ENCODE measurements at regions not wholly inside any gene's neighbourhood (a gene's known extent, or its start where the extent isn't known, plus 50 kb on each side); places are given as distances from the start of the nearest gene placed in this dataset.

DNA sequence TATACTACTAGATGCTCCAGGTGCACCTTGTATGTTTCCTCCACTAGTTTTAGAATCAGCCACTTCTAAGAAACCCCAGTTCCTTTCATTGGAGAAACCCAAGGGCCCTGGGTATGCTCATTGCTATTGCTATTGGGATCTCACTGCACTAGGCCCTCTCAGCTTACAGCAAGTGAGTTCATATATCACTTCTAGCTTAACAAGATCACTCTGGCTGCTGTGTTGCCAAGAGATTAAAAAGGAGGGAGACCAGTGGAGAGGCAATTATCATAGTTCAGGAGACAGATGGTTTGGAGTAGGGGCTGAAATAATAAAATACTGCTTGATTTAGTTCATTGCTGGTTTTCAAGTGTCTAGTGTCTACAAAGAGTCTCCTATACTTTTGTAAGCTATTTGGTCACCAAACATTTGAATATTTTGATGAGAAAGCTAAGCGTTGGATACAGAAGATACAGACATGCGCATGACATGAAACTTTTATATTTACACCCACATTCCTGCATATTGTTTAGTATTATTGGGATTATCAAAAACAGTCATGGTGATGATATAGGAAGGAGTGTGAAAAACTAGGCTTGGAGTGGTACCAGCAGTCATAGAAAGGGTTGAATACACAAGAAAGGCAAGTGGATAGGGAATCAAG is 671.9 kb downstream of the ADGRL2 start:
- intact Hi-C loops (cut with micrococcal nuclease), result no loop called here

DNA sequence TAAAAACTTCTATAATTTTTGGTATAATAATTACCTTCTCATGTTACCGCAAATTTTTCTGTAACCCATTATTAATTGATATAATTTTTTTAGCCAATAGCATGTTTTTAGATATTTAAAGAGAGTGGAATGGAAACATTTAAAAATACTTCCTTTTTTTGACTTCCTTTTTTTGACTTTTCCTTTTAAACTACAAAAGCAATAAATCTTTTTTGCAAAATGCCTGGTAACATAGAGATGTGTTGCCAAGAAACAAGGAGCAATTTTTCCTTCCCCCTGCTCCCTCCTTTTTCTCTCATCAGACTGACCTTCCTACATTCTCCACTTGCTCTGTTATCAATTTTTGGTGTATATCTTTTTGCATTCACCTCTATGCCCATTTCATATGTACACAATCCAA is 666.2 kb downstream of the ADGRL2 start:
- intact Hi-C loops (cut with micrococcal nuclease), result no loop called here

DNA sequence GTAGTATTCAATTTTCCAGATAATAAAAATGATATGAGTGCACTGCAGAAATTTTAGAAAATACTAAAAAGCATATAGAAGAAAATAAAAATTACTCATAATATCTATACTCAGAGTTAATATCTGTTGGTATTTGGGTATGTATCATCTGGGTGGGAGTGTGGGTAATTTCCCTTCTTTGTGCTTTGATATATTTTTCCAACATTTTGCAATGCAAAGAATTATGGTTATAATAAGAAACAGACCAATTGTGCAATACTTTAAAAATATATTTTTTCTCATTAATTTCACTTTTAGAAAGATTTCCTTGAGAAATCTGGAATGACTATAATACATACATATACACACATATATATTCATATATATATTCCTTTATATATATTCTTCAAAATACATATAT is 665.7 kb downstream of the ADGRL2 start:
- intact Hi-C loops (cut with micrococcal nuclease), result no loop called here

DNA sequence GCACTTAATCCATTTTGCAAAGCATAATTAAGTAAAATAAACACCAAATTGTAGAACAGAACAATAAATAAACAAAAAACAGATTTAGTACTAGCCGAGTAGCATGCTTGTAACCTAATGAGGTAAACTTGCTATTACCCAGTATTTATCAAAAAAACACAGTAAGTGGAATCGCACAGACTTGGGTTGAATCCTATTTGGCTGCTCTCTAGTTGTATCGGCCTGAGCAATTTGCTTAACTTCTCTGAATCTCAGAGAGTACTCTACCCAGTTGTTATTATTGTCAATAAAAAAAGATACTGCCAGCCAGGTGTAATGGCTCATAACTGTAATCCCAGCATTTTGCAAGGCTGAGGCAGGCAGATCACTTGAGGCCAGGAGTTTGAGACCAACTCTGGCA is 664.3 kb downstream of the ADGRL2 start:
- intact Hi-C loops (cut with micrococcal nuclease), result no loop called here

DNA sequence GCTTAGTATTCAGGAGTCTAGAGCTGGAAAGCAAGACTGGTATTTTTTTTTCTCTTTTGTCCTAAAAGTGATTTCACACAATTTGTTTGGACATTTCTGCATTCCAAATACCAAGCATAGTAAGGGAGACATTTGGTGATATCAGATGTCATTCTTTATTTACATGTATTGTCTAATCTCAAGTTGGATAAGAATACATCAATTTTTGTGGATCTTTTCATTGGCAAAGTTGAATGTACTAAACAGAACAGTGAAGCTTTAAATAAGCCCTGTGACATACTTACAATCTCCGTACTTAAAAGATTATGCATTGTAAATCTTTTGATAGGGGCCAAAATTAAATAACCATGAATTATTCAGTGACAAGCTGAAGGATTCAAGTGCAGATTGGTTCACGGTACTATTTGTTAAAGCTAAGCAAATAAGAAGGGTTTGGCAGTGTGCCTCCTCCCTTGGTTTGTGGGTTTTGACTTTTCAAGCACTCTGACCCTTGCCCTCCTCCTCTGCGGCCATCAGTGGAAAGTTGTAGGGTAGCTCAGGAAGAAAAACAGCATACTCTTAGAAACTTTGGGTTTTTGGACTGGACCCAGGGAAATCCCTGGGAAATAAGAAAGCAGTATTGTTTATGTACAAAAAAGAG is 663.7 kb downstream of the ADGRL2 start:
- intact Hi-C loops (cut with micrococcal nuclease), result no loop called here

DNA sequence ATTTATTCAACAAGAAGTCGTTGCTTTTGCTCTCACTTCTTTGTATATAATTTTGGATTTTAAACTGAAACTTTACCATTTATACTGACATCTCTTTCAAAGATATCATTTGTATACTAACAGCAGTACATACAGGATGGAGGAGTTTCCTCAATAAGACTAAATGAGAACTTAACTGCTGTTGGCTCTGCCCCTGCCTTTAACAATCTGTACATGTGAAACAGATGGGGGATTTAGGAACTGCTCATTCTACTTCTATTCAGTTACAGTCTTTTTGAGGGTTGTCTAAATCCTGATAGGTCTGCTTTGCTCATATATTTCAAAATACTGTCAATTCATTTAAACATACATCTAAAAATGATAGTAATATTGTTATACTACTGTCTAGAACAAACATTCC is 663.2 kb downstream of the ADGRL2 start:
- intact Hi-C loops (cut with micrococcal nuclease), result no loop called here

DNA sequence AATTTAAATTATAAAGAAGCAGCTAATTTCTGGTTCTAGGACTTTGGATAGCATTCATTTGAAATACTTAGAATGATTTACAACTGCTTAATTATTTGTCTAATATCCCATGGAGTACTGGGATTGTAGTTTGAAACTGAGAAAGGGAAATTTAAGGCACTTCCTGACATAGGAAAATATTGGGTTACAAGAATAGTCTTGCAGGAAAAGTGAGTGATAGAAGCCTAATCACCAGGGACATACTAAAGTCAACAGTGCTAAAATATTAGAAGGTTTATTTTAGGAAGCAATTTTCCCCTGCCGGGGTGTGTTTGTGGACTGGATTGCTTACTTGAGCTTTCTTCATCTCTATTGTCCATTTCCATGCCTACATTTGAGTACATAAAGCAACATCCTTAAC is 661.6 kb downstream of the ADGRL2 start:
- intact Hi-C loops (cut with micrococcal nuclease), result no loop called here

DNA sequence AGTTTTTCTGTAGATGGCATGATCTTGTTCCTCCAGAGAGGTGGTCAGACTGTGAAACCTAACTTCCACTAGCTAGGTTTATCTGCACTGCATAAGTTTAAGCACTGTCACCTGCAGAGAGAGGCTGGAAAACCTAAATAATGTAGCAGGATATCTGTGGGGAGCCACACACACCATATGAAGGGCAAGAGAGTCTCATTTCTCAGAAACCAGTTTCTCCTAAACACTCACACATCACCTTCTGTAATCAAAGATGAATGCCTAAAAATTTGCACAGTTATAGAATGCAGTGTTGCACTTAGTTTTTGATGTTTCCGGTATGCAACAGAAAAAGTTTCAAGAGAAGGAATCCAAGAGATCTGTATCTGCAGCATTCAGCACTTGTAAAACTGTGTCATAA is 654.6 kb downstream of the ADGRL2 start:
- intact Hi-C loops (cut with micrococcal nuclease), result no loop called here

DNA sequence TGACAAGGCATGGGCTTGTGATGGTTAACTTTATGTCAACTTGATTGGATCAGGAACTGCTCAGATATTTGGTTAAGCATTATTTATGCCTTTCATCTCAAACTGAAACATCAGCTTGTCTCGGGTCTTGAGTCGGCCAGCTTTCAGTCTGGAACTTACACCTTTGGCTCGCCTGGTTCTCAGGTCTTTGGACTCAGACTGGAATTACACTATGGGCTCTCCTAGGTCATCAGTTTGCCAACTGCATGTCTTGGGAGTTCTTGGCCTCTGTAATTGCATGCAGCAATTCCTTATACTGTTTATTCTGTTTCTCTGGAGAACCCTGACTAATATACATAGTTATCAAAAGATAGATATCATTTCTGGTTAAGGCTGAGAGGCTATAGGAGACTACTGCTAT is 653.7 kb downstream of the ADGRL2 start:
- intact Hi-C loops (cut with micrococcal nuclease), result no loop called here

DNA sequence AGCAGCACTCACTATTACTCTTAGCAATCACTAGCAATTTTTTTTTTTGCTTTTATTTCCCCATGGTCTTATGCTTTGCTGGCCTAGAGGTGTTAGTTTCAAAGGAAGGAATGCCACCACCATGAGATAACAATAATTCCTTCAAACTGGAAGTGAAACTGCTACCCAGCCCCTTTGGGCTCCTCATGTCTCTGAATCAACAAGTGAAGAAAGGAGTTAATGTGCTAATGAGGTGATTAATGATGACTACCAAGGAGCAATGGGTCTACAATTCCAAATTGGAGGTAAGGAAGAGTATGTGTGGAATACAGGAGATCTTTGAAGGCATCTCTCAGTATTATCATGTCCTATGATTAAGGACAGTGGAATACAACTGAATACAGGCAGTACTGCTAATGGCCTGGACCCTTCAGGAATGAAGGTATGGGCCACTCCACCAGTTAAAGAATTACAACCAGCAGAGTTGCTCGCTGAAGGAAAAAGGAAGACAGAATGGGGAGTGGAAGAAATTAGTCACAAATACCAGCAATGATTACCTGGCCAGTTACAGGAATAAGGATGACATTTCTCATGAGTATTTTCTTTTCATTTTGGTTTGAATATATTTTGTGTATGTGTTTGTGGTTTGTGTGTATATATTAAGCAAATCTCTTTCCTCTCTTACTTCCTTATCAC is 652.9 kb downstream of the ADGRL2 start:
- intact Hi-C loops (cut with micrococcal nuclease), result no loop called here

DNA sequence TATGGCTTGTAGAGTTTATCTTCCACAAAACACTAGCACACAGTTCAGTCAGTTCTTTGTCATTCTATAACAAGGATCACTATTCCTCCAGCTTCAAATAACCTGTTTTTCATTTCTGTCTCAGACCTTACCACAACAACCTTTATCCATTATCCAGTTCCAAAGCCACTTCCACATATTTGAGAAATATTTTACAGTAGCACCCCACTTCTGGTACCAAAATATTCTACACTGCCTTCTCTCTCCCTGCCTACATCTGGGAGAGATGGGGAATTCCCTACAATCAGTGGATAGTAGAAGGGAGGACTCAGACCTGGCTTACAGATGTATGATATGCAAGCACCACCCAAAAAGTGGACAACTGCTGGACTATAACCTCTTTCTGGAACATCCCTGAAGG is 651.4 kb downstream of the ADGRL2 start:
- intact Hi-C loops (cut with micrococcal nuclease), result no loop called here

DNA sequence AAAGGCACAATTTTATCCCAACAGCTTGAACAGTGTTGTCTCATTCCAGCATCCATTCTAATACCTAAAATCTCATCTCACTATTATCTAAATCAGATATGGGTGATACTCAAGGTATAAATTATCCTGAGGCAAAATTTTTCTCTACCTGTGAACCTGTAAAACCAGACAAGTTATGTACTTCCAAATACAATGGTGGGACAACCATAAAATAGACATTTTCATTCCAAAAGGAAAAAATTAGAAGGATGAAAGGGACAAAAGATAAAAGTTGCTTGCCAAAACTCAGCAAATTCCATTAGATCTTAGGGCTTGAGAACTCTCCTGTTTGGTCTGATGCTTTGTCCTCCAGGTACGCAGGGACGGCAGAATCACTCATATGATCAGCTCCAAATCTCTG is 650.5 kb downstream of the ADGRL2 start:
- intact Hi-C loops (cut with micrococcal nuclease), result no loop called here

DNA sequence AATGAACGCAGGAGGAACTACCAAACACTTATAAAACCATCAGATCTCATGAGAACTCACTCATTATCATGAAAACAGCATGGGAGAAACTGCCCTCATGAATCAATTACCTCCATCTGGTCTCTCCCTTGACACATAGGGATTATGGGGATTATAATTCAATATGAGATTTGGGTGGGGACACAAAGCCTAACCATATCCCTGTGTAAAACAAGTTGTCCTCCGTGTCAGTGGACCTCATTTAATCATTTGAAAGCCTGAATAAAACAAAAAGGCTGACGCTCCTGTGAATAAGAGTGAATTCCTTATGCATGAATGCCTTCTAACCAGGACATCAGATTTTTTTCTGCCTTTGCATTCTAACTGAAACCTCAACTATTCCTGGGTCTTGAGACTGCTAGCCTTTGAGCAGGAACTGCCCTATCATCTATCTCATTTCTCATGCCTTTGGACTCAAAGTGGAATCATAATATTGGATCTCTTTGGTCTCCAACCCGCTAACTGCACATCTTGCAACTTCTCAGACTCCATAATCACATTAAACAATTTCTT is 648.8 kb downstream of the ADGRL2 start:
- intact Hi-C loops (cut with micrococcal nuclease), result no loop called here

DNA sequence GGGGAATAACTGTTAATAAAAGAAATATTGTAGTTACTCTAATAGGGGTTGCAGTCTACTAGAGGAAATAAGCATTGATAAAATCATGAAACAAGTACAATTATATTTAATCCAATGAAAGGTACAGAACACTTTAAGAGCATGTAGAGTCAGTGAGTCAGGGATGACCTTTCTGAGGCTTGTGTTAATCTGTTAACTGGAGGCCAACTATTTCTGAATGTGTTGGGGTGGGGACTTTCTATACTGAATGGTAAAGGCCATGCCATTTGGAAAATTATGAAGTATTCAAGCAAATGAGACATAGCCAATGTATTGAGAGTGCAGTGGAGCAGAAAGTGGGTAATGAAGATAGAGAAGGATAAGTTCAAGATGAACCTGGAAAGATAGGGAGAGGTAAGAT is 646.2 kb downstream of the ADGRL2 start:
- intact Hi-C loops (cut with micrococcal nuclease), result no loop called here

DNA sequence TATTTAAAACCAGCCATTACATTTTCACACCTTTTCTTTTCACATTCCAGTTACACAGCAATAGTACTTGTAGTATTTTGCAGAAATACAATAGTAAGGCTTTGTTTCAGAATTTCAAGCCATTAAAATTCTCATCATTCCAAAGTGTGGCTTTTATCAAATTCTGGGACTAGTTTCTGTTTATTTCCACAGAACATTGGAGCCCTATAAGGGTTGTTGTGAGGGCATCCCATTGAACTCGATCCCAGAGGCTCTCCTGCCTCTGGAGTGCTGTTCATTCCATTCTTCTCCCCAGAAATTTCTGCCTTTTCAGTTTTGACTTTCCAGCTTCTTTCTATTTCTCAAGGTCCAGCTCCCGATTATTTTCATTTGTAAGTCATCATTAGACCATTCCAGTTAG is 645.5 kb downstream of the ADGRL2 start:
- intact Hi-C loops (cut with micrococcal nuclease), result no loop called here

DNA sequence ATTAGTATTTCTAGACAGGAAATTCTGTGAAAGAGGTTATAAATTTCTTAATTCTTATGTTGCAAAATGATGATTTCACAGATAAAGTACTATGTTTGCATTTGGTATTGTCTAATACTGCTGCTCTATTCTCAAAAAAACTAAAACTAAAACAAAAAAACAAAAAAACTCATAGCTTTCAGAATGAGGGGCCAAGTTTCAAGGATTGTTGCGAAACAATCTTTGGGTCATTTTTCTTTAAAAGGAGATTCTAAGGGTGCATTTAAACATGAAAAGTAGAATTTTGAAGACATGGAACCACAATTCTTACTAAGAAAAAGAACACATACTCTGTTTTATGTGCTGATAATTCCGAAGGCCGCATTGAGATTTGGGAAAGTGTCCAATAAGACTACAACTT is 645.1 kb downstream of the ADGRL2 start:
- intact Hi-C loops (cut with micrococcal nuclease), result no loop called here

DNA sequence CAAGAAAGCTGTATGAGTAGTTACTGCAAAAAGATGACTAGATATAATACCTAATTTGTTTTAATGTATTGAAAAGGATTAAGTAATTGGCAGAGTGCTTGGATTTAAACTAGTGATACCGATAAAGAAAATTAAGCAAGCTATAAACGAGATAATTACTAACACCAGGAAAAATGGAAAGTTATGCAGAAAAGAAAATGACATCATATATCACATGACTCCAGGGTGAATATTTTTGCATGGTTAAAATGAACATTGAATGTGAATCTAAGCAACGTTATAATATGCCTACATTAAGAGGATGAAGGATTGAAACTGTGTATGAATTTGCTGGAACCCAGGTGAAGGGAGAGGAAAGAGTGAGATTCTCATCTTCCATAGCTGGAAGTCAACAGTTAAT is 644.4 kb downstream of the ADGRL2 start:
- intact Hi-C loops (cut with micrococcal nuclease), result no loop called here

DNA sequence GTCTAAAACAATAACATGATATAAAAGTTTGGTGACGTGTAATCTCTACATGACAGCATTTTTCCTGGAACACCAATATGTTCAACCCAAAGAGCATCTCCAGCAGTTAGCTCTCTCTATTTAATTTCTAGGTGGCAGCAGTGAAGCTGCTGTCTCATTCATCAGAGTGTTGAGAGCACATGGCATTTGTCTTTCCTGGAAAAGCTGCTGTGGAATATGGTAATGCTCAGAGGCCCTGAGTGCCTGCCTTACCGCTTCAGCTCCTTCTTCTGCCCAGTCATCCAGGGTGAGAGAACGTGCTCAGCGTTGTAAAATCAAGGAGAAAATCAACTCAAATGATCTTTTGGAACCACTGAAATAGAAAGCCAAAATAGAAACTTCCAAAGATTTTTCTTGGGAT is 640.7 kb downstream of the ADGRL2 start:
- intact Hi-C loops (cut with micrococcal nuclease), result no loop called here

DNA sequence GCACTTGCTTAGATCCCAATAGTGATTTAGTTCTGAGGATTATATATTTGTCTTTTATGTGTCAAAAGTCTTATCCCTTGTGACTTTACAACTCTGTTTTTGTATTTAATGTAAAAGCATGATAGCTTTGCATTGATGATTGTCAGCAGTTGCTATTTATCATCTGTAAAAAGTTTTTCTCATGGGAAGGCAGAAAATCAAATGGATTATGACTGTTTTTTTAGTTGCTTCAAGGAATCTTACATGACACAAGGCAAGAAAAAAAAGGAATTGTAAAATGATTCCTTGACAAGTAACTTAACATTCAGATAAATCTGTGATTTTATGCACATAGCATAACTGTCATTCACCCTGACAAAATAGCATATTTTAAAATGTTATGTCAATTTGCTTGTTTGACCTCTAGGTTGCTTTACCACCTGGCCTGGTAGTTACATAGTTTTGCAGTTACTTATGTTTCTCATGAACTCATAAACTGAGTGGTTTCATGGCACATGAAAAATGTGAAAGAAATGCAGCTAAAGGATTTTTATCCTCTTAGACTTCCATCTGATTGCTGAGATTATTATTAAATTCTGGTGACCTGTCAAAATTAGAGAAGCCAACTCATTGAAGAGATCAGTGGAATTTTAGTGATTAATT is 622.6 kb downstream of the ADGRL2 start:
- intact Hi-C loops (cut with micrococcal nuclease), result no loop called here

DNA sequence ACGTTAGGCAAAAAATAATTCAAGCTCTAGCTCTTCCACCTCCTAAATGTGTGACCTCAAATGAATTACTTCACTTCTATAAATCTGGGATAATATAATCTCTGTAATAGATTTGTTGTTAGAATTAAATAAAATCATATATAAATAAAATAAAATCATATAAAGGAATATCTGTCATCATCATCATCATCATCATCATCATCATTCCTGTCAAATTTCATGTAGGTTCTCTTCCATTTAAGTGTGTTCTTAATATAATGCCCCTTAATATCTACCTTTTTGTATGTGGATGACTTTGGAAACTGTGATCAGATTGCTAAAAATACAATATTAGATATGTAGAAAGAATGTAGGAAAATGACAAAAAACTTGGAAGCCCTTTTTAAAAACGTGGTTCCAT is 621.0 kb downstream of the ADGRL2 start:
- intact Hi-C loops (cut with micrococcal nuclease), result no loop called here

DNA sequence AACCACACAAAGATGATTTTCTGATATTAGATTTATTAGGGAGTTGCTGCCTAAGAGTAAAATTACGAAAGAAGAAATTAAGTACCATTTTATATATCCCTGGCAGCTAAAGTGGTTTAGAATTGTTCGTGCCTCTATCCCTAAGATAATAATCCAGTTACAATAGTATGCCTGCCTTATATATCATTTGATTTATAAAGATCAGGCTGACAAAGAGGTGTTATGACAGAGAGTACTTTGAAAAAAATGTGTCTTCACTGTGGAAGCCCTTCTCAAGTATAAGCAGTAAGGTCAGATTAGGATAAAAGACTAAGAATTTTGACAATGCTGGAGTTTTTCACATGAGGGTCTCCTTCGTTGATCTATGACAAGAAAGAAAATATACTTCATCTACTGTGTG is 619.9 kb downstream of the ADGRL2 start:
- intact Hi-C loops (cut with micrococcal nuclease), result no loop called here

DNA sequence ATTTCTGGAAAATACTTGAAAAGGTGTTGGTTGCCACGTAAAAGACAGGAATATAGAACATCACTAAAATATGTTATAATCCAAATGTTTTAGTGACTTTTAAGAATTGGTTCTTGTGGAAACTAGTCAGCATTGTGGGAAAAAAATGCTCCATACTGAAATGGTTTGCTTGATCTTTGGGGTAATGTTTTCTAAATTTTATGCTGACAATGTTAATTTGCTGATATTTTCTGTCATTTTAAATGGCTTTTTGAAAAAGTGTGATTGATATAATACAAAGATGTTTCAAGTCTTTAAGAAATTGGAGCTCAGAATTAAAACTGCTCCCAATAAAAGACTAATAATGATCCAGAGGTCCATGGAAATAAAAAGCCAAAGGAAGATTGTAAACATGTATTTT is 610.9 kb downstream of the ADGRL2 start:
- intact Hi-C loops (cut with micrococcal nuclease), result no loop called here
